Adrenal gland (tissue), 9 donors: ENCODE measurements at regions not wholly inside any gene's neighbourhood (a gene's known extent, or its start where the extent isn't known, plus 50 kb on each side); places are given as distances from the start of the nearest gene placed in this dataset.

Experiments
- DNase-seq, 7 donors: peaks; one replicate each; pipeline ENCODE4 v3.0.0-alpha.2; 2019 to 2020
- H3K27ac ChIP-seq, 5 donors: fragments of 200-600 bp; sonication (generic) in 4 of 5; 1 replicate in 3 of 5; 2 replicates in 2 of 5; pipeline versions ENCODE4 v1.5.1 to v1.8.0; 2016 to 2020; ENCODE audit warnings: mild to moderate bottlenecking in 1 of 5
- H3K27me3 ChIP-seq: fragments of 200-600 bp; 2 replicates; pipeline ENCODE4 v1.8.0; 2021
- H3K36me3 ChIP-seq, 2 donors: fragments of 200-600 bp; replicated peaks in 1 of 2; 1 replicate in 1 of 2; 2 replicates in 1 of 2; pipeline versions ENCODE4 v1.5.1 to v1.8.0; 2018 to 2022
- H3K4me1 ChIP-seq, 2 donors: fragments of 200-600 bp; replicated peaks in 1 of 2; 1 replicate in 1 of 2; 2 replicates in 1 of 2; pipeline versions ENCODE4 v1.5.1 to v1.8.0; 2018 to 2021
- H3K4me3 ChIP-seq, 4 donors: fragments of 200-600 bp; sonication (generic) in 3 of 4; one replicate each; pipeline ENCODE4 v1.5.1; 2016 to 2018
- H3K9me3 ChIP-seq, 3 donors: fragments of 200-600 bp; sonication (generic) in 1 of 3; replicated peaks in 1 of 3; 1 replicate in 2 of 3; 2 replicates in 1 of 3; pipeline versions ENCODE4 v1.5.1 to v1.8.0; 2016 to 2021
- CTCF ChIP-seq, 6 experiments: fragments of 450-650 bp in 4 of 6; fragments of 200-600 bp in 2 of 6; sonication (generic) in 1 of 6; IDR thresholded peaks; 1 replicate in 5 of 6; 2 replicates in 1 of 6; pipeline versions ENCODE4 v1.5.1 to v1.8.0; 2016 to 2021; ENCODE audit warnings: antibody characterized with exemption in 6 of 6, mild to moderate bottlenecking in 2 of 6, moderate library complexity in 1 of 6
- POLR2A ChIP-seq, 2 donors: fragments of 450-650 bp; IDR thresholded peaks; one replicate each; pipeline ENCODE4 v1.6.1; 2017; ENCODE audit warnings: antibody characterized with exemption in 2 of 2, mild to moderate bottlenecking in 2 of 2, moderate library complexity in 1 of 2
- WGBS, 4 donors: extraction: QIAGEN DNeasy Blood & Tissue Kit in 2 of 4; methylation state at CpG; one replicate each; pipeline versions ENCODE4 v1.1.5 to v1.1.7; 2013 to 2017; 5-methylcytosine and 5-hydroxymethylcytosine counted together
- intact Hi-C, 2 donors: fragments of 100-400 bp; cut with DNase I; formaldehyde crosslinking; loops; one replicate each; pipeline versions ENCODE4 v1.14.1 to v1.15.0; 2022 to 2023
- donor health status: healthy with polysubstance abuse.
- donor health status: Bipolar disorder and iron deficiency.
- donor health status: DM: yes; HTN: yes; CAD: no.
- donor health status: DM: no; HTN: no; CAD: no.
- donor health status: DM: no; HTN: no; CAD: no.

- no peaks in the 10 kb centered on the region for H3K27me3 ChIP-seq
- no peaks in the 10 kb centered on the region for H3K9me3 ChIP-seq
- no peaks in the 10 kb centered on the region for H3K36me3 ChIP-seq
- intact Hi-C loops: no loop called here
- TF ChIP-seq POLR2A (IDR thresholded peaks at IDR 0.05) (no peak), CTCF (IDR thresholded peaks at IDR 0.05) (no peak)
- no peak overlapping the region for H3K4me3 ChIP-seq
- no peak overlapping the region for H3K27ac ChIP-seq
- H3K4me1 ChIP-seq: no peaks in the 10 kb centered on the region
- no peak for DNase-seq
Observed at GRCh38 chr10:83144461-83144860, 994.8 kb upstream of the GHITM start.

- Histone ChIP-seq H3K36me3 (no peaks in the 10 kb centered on the region), H3K27ac (no peak overlapping the region), H3K4me1 (no peaks in the 10 kb centered on the region), H3K27me3 (no peaks in the 10 kb centered on the region), H3K9me3 (no peaks in the 10 kb centered on the region), H3K4me3 (no peak overlapping the region)
- 75 to 82% (median 80%) methylated on average over 9 to 10 of the region's 10 CpGs for WGBS, 4 donors
- intact Hi-C loops: no loop called here
- TF ChIP-seq CTCF (IDR thresholded peaks at IDR 0.05) (no peak), POLR2A (IDR thresholded peaks at IDR 0.05) (no peak)
- no peak for DNase-seq
Observed at GRCh38 chr10:83153714-83154113, 985.6 kb upstream of the GHITM start.

GRCh38 chr10:83164156-83164555 lies 975.2 kb upstream of the GHITM start:
- no peaks in the 10 kb centered on the region for H3K9me3 ChIP-seq
- no peaks in the 10 kb centered on the region for H3K4me1 ChIP-seq
- no peaks in the 10 kb centered on the region for H3K27me3 ChIP-seq
- intact Hi-C loops: no loop called here
- no peaks in the 10 kb centered on the region for H3K36me3 ChIP-seq
- TF ChIP-seq CTCF (IDR thresholded peaks at IDR 0.05): no peak
- no peak for TF ChIP-seq POLR2A (IDR thresholded peaks at IDR 0.05)
- WGBS, 4 donors: 55 to 78% (median 64%) methylated on average over 3 of the region's 3 CpGs
- H3K27ac ChIP-seq: no peak overlapping the region
- DNase-seq: no peak
- no peak overlapping the region for H3K4me3 ChIP-seq

- no peak for DNase-seq
- no peaks in the 10 kb centered on the region for H3K36me3 ChIP-seq
- 49 to 63% (median 57%) methylated on average over 3 of the region's 3 CpGs for WGBS, 4 donors
- H3K9me3 ChIP-seq: no peaks in the 10 kb centered on the region
- intact Hi-C loops: no loop called here
- H3K4me3 ChIP-seq: no peak overlapping the region
- no peaks in the 10 kb centered on the region for H3K27me3 ChIP-seq
- no peaks in the 10 kb centered on the region for H3K4me1 ChIP-seq
- TF ChIP-seq POLR2A (IDR thresholded peaks at IDR 0.05): no peak
- no peak for TF ChIP-seq CTCF (IDR thresholded peaks at IDR 0.05)
- H3K27ac ChIP-seq: no peak overlapping the region
Observed at GRCh38 chr10:83165265-83165664, 974.0 kb upstream of the GHITM start.
